ENCODE measurements at regions not wholly inside any gene's neighbourhood (a gene's known extent, or its start where the extent isn't known, plus 50 kb on each side); places are given as distances from the start of the nearest gene placed in this dataset.

GRCh38 chr20:7754102-7754501 lies 186.2 kb downstream of the HAO1 start:
- TF ChIP-seq EZH2 (IDR thresholded peaks at IDR 0.05; ENCODE audit: insufficient read depth, poor library complexity, severe bottlenecking) = no peak
- TF ChIP-seq EZH2phosphoT487 (IDR thresholded peaks at IDR 0.05; ENCODE audit: insufficient read depth, low read depth) = no peak

All from GM23248 (cell line).